Left cardiac atrium (tissue), 4 donors: ENCODE measurements at regions not wholly inside any gene's neighbourhood (a gene's known extent, or its start where the extent isn't known, plus 50 kb on each side); places are given as distances from the start of the nearest gene placed in this dataset.

ENCODE experiments used
- ATAC-seq, 2 donors: fragments of 200-7000 bp; cut with Tn5 transposase; one replicate each; pipeline ENCODE4 v1.9.1; 2020; ENCODE audit warnings: mild to moderate bottlenecking in 2 of 2, moderate library complexity in 2 of 2
- DNase-seq: peaks from one replicate; pipeline ENCODE4 v3.0.0-alpha.2; 2020
- intact Hi-C, 2 donors: fragments of 100-400 bp; cut with DNase I; formaldehyde crosslinking; loops; one replicate each; pipeline versions ENCODE4 v1.14.1 to v1.15.1; 2022 to 2023
- donor health status: DM: no; HTN: yes; CAD: no.
- donor health status: DM: no; HTN: yes; CAD: no; lungs with severe emphysema.
- donor health status: DM: yes; HTN: yes; CAD: no.
- donor health status: Dilated cardiomyopathy.

DNA sequence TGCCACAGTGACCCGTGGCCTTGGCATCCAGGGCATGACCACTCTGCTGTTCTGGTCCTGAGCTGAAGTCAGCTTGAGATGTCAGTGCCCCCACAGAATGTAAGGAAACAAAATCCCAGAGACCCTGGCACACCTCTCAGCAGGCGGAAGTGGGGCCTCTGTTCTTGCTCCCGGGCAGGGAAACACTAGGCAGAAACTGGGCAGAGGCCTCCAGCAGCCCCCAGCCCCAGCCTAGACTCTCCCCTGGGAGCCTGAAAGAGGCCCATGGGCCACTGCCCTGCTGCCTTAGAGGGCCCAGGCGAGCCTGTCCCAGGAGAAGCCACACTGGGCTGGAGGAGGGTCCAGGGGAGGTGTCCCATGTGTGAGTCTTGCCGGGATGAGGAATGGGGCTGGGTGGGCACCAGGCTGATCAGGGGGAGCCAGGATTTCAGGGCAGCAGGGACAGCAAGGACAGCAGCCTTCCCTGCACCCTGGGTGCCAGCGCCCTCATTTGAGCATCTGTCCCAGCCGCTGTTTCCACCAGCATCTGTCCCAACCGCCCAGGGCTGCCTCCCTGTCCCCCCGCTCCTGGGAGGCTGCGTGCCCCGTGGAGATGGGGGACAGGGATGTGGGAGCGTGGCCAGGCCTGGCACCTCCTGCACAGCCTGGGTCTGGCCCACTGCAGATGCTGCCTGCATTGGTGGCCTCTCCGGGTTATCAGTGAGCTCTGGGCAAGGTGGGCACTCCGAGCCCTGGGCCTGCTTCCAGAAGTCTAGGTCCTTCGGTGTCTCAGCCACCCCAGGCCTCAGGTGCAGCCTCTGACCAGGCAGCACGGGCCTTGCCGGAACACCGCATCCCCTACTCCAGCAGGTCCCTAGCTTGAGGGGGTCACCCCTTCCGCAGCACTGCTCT is 1072.4 kb downstream of the BRD1 start:
- ATAC-seq (no peak), DNase-seq (no peak)

DNA sequence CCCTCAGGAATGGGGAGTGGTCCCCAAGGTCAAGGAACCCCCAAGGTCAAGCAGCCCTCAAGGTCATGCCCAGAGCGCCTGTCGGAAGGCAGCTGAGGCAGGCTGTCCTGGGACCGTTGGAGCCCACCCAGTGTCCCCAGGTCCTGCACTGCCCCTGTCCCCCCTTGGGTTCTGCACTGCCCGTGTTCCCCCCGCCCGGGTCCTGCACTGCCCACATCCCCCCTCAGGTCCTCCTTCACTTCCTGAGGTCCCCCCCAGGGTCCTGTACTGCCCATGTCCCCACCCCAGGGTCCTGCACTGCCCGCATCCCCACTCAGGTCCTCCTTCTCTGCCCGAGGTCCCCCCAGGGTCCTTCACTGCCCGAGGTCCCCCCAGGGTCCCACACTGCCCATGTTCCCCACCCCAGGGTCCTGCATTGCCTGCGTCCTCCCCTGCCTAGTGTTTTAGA is 1073.0 kb downstream of the BRD1 start:
- intact Hi-C loops = no loop called here
- ATAC-seq (no peak), DNase-seq (no peak)

More for the DNA sequence above, 1072.4 kb downstream of the BRD1 start:
- intact Hi-C loops = no loop called here

DNA sequence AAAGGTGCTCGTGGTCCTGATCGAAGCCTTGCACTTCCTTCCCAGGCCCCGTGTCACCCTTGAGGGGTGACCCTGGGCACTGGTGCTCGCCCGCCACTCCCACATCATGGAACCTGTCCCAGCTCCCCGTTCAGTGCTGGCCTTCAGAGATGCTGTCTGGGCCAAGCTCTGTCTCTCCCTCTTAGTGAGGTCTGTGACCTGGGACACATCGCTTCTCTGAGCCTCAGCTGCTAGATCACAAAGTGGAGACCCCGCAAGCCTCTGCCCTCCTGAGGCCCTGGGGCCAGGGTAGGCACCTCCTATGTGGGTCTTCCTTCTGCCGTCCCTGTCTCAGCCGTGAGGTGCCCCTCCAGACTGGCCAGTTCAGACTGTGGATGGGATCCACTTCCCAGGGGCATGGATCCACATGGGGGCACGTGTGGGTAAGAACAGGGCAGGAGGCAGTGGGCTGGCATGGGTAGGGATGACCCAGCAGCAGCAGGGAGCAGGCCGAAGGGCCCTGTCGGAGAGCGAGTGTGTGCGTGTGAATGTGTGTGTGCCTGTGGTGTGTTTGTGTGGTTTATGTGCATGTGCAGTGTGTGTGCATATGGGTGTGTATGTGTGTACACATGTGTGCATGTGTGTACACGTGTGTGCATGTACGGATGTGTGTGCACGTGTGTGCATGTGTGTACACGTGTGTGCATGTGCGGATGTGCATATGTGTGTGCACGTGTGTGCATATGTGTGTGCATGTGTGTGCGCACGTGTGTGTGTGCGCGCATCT is 1073.7 kb downstream of the BRD1 start:
- DNase-seq (no peak), ATAC-seq (no peak)

DNA sequence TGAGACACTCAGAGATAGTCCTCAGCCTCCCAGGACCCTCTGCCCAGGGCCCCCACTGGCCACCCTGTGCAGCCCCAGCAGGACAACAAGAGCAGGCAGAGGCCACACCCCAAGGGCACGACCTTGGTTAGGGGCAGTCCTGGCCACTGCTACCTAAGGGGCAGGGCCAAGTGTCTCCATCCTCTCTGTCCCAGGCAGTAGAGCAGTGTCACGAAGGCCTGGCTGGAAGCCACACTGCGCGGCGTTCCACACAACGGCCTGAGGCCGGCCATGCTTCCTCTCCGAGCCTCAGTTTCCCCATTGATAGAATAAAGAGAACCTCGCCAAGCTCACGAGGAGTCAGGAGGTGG is 1074.3 kb downstream of the BRD1 start:
- ATAC-seq (no peak), DNase-seq (no peak)
- intact Hi-C loops = no loop called here

More for the DNA sequence above, 1073.7 kb downstream of the BRD1 start:
- intact Hi-C loops = no loop called here

DNA sequence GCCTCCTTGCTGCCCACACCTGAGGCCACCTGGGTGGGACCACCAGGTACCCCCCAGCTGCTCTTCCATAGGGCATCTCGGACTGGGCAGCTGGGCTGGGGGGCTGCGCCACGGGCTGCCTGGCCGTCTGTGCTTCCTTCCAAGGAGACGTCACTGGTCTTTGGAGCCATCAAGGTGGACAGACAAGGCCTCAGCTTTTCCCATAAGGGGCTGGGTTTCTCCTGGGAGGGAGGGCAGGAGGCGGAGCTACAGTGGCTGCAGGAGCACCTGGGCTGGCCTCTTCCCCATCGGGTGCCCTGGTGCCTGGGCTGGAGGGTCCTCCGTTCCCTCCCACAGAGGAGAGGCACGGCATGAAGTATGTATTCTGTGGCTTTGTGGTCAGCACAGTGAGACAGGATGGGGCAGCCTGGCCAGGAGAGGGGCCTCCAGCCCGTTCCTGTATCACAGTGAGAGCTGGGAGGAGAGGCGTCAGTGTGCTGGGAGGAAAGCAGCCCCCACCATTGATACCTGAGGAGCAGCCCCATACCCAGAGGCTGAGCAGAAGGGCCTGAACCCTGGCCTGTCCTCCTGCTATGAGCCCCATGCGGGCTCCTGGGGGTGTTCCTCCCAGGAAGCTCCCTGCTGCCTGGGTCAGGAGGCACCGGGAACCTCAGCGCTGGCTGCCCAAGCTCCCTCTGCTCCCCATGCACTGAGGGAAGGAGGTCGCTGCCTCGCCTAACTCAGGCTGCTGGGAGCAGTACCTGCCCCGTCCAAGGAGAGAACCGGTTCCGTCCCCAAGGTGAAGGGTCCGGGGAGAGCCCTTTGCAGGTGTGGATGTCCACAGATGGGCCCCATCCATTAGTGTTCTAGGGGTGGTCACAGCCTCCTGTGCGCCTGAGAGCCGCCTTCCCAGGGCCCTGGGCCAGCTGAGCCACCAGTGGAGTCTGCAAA is 1075.0 kb downstream of the BRD1 start:
- intact Hi-C loops = no loop called here
- no peak for DNase-seq

DNA sequence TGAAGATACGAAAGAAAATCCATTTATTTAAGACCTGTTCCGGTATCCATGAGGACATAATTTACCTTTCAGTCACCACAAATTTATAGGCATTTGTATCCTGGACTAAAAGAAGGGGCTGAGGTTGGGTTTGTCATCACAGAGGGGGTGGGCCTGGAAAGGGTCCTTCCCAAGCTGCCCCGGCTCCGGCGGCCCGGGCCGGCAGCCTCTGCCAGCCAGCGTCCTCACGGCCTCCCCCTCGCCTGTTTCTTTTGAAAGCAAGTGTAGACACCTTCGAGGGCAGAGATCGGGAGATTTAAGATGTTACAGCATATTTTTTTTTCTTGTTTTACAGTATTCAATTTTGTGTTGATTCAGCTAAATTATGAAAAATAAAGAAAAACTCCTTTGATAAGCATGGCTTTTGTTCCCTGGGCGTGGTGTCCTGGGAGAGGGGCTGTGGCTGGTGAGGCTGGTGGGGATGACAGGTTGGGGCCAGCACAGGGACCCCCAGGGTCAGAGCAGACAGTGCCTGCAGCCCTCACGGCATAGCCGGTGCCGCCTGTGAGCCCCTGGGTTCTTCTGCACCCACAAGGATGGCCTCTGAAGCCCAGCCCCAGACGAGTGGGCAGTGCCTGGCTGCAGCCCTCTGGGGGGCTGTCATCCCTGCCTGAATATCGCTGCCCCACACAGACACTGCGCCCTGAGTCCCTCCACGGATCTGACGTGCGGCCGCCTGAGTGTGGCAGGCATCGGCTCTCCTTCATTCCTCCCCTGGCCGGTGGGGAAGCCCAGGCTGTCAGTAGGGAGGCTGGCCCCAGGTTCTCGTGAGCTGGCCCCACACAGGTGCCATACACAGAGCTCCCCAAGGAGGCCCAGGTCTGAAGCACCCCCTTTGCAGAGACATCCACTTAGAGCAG is 1075.9 kb downstream of the BRD1 start:
- intact Hi-C loops = no loop called here
- no peak for ATAC-seq
- no peak for DNase-seq

More for the DNA sequence above, 1075.0 kb downstream of the BRD1 start:
- ATAC-seq = no peak

DNA sequence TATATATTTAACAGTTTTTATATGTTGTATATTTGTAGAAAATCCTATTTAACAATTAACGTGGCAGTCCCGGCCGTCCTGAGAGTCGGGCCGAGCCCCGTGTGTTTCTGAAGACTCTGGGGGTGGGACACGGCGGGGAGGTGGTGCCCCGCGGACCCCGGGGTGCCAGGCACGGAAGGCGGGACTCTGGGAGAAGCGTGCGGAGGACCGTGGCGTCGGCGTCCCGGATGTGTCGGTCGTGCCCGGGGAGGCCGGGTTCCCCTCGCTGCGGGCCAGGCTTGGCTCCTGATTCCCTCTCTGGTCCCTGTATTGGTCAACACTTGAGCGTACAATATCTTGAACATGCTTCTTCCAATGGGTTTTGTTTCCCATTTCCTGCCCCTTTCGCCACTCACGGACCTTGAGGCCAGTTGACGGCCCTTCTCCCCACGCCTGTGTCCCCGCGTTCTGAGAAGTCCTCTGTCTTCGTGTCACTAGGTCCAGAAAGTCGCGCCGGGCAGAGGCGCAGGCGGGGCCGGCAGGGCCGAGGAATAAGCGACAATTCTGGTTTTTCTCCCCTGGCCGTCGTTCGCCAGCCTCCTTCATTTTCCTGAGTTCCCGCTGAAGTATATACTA is 1076.7 kb downstream of the BRD1 start:
- no peak for ATAC-seq
- no peak for DNase-seq
- intact Hi-C loops = no loop called here

DNA sequence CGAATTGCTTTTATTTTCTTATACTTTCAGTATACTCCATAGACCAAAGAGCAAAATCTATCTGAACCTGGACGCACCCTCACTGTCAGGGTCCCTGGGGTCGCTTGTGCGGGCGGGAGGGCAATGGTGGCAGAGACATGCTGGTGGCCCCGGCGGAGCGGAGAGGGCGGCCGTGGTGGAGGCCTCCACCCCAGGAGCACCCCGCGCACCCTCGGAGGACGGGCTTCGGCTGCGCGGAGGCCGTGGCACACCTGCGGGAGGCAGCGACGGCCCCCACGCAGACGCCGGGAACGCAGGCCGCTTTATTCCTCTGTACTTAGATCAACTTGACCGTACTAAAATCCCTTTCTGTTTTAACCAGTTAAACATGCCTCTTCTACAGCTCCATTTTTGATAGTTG is 1077.4 kb downstream of the BRD1 start:
- intact Hi-C loops = no loop called here
- ATAC-seq (no peak), DNase-seq (no peak)

DNA sequence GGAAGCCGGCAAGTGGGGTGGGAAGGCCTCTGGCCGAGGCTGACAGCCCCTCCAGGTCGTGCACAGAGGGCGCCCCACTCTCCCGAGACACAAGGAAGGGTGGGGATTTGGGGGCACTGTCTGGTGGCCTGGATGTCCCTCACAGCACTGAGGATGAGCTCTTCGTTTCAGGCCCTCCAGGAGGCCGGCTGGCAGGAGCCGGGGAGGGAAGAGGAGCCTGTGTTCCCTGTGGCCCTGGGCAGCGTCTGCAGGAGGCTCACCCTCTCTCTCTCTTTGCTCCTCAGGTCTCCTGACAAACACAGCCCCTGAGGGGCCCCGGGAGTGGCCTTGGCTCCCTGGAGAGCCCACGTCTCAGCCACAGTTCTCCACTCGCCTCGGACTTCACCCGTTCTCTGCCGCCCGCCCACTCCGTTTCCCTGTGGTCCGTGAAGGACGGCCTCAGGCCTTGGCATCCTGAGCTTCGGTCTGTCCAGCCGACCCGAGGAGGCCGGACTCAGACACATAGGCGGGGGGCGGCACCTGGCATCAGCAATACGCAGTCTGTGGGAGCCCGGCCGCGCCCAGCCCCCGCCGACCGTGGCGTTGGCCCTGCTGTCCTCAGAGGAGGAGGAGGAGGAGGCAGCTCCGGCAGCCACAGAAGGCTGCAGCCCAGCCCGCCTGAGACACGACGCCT is 1078.0 kb downstream of the BRD1 start:
- ATAC-seq = no peak
- DNase-seq = no peak
- intact Hi-C loops = no loop called here

DNA sequence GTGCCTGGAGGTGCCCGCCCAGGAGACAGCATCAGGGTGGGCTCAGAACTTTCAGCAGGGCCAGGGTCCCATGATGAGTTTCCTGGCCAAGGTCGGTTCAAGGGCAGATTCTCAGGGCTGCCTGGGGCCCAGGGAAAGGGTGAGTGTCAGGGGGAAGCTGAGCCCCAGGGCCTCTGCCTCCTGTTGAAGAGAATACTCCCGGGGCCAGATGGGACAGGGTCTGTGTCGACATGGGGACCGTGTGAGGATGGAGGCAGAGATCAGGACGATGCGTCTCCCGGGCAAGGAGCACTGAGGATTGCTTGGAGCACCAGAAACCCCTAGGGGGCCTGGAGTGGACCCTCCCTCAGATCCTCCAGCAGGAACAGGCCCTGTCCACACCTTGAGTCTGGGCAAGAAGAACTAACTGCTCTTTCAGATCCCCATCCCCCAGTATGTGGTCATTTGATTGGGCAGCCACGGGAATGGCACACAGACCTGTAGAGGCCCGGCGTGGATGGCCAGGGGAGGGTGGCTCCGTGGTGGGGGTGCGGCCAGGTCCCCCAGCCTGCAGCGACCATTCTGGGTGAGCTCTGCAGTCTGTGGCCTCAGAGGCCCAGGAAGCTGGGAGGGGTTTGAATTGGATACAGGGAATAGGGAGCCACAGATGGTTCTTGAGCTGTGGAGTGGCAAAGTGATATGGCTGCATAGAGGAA is 1078.7 kb downstream of the BRD1 start:
- DNase-seq (no peak), ATAC-seq (no peak)
- intact Hi-C loops = no loop called here

DNA sequence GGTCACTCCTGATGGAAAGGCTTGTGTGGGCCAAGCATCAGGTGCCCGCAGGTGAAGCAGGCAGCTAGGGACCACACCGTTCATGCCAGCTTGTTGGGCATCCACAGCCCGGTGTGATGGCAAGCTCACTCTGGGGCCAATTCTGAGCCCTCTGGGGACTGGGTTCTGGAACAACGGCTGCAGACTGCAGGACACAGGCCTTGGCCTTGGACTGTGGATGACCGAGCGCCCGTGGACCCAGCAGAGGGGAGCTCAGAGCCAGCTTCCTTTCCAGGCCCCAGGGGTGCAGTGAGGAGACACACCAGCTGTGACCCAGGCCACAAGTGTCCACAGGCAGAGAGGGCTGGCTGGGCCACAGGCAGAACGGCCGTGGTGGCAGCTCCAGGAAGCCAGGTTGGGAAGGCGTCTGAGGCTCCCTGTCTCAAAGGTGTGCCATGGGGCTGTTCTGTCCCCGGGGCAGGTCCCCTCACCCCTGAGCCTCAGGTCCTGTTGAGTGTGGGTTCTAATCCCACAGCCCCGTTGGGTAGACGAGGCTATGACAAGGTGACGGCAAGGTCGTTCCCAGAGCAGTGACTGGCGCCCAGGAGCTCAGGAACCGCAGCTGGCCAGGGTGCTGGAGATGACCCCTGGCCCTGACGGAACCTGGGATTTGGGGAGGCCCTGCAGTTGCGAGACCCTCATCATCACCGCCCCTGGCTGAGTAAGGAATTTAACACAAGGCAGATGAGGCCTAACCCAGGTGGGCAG is 1079.4 kb downstream of the BRD1 start:
- no peak for DNase-seq
- ATAC-seq = no peak
- intact Hi-C loops = no loop called here

DNA sequence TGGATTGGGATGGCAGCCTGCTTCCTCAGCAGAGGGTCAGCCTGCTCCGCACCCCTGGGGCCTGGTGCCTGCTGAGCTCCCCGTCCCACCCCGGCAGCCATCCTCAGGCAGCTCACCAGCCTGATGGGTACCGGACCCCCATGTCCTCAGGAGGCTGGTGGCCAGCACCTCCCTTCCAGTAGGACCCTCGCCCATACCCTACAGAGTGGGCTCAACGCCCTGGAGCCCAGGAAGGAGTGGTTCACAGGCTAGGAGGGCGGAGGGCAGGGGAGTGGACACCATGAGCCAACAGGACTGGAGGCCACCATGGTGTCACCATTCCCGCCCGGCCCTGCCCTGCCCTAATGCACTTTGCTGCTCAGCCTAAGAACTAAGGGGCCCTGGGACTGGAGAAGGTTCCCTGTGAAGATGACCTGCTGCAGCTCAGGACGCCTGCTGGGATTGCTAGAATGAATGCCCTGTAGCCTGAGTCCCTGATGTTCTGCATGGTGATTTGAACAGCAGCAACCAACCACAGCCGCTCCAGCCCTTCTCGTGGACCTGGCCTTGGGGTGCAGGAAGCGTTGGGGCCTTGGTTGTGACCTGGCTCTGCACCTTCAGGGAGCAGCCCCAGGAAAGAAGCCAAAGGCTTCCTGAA is 1080.8 kb downstream of the BRD1 start:
- DNase-seq (no peak), ATAC-seq (no peak)
- intact Hi-C loops = no loop called here

DNA sequence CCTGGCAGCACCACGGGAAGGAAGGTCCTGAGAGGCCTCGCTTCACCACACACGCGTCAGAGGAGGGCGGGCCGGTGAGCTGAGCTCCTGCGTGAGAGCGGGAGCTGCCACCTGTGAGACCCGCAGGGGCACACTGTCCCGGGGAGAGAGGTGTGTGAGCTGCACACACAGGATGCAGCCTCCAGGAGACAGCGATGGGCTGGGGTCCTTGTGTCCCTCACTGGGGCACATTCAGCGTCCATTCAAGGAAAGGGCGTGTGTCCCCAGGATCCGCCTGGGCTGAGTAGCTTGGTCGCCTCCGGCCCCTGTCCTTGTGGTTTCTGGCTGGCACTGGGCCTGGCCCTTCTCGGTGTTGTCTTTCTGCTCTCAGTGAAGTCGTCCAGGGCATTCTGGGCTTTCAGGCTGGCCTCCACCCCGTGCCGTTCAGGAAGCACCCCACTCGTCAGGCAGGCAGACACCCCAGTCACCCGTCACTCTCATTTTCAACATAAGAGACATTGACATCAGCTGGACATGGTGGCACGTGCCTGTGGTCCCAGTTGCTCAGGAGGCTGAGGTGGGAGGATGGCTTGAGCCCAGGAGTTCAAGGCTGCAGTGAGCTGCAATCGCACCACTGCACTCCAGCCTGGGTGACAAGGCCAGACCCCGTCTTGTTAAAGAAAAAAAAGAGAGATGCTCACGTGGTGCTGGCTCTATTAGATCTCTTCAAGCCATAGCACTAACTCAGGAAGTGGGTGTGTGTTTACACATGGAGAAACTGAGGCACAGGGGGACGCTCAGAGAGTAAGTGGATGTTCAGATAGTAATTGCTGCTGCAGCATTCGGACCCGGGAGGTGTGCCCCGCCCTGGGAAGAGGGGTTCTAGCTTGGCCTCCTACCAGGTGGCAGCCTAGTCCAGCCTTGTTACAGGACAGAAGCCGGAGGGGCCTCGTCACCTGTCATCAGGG is 1081.6 kb downstream of the BRD1 start:
- no peak for ATAC-seq
- DNase-seq = no peak
- intact Hi-C loops = no loop called here

DNA sequence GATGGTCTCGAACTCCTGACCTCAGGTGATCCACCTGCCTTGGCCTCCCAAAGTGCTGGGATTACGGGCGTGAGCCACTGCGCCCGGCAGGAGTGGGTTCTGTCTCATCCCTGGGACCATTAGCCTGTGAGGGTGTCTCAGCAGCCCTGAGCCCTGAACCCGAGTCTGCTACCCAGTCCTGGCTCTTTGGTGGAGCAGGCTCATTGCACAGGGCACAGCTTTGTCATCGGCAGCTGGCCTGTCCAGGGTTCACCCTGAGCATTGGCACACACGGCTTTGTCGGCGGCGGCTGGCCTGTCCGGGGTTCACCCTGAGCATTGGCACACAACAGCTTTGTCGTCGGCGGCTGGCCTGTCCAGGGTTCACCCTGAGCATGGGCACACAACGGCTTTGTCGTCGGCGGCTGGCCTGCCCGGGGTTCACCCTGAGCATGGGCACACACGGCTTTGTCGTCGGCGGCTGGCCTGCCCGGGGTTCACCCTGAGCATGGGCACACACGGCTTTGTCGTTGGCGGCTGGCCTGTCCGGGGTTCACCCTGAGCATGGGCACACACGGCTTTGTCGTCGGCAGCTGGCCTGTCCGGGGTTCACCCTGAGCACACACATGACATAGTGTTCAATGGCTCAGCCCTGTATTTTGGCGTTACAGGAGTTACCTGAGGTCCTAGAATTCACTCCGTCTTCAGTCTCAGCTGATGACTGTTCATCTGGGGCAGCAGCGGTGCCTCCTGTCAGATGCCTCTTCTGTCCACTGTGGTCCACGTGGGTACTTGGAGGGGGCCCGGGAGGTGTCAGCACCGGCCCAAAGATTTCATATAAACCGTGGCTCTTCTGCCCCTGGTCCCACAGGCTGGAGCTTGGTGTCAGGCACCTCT is 1082.5 kb downstream of the BRD1 start:
- intact Hi-C loops = no loop called here
- DNase-seq (no peak), ATAC-seq (no peak)
